ENCODE measurements at regions not wholly inside any gene's neighbourhood (a gene's known extent, or its start where the extent isn't known, plus 50 kb on each side); places are given as distances from the start of the nearest gene placed in this dataset.

- Histone ChIP-seq H3K27me3 (ENCODE audit: insufficient read depth, low read depth, low read length) (no peaks in the 10 kb centered on the region), H3K4me2 (ENCODE audit: low read length) (no peak overlapping the region), H3K9ac (ENCODE audit: low read length) (no peak overlapping the region), H3K9me2 (ENCODE audit: insufficient read depth, low read length) (no peaks in the 10 kb centered on the region), H3F3A (ENCODE audit: insufficient read depth, low read length, poor library complexity, severe bottlenecking) (no peaks in the 10 kb centered on the region), H2AFZ (ENCODE audit: low read depth, low read length) (no peak overlapping the region), H3K79me2 (replicated peaks; ENCODE audit: insufficient read depth, low read length) (no peaks in the 10 kb centered on the region), H4K20me1 (ENCODE audit: insufficient read depth) (no peaks in the 10 kb centered on the region), H3K36me3 (ENCODE audit: insufficient read depth, low read length) (no peaks in the 10 kb centered on the region), H3K4me3 (ENCODE audit: low read length) (no peak overlapping the region), H3K9me3 (ENCODE audit: low read length) (no peaks in the 10 kb centered on the region), H3K27ac (ENCODE audit: low read length) (no peak overlapping the region)
- TF ChIP-seq EZH2 (IDR thresholded peaks at IDR 0.05; ENCODE audit: borderline replicate concordance, insufficient read depth, low read length, poor library complexity, severe bottlenecking) (no peak), MXI1 (conservative IDR thresholded peaks at IDR 0.05; ENCODE audit: poor library complexity, severe bottlenecking) (no peak), SMC3 (conservative IDR thresholded peaks at IDR 0.05; ENCODE audit: poor library complexity) (no peak), EP300 (conservative IDR thresholded peaks at IDR 0.05; ENCODE audit: poor library complexity, severe bottlenecking) (no peak), CTCF (IDR thresholded peaks at IDR 0.05; ENCODE audit: poor library complexity, severe bottlenecking) (no peak), POLR2AphosphoS5 (IDR thresholded peaks at IDR 0.05) (no peak), REST (IDR thresholded peaks at IDR 0.05; ENCODE audit: borderline replicate concordance) (no peak), RAD21 (conservative IDR thresholded peaks at IDR 0.05) (no peak), TAF1 (IDR thresholded peaks at IDR 0.05; ENCODE audit: low read depth) (no peak)
Measured at GRCh38 chrX:39817754-39818470, 279.8 kb downstream of the BCOR start.

GRCh38 chrX:39818750-39819149 is 279.0 kb downstream of the BCOR start:
- H3K9me2 ChIP-seq (ENCODE audit: insufficient read depth, low read length): no peaks in the 10 kb centered on the region
- no peak overlapping the region for H3K9ac ChIP-seq (ENCODE audit: low read length)
- no peak overlapping the region for H3K4me2 ChIP-seq (ENCODE audit: low read length)
- H3K4me3 ChIP-seq (ENCODE audit: low read length): no peak overlapping the region
- H2AFZ ChIP-seq (ENCODE audit: low read depth, low read length): no peak overlapping the region
- H3F3A ChIP-seq (ENCODE audit: insufficient read depth, low read length, poor library complexity, severe bottlenecking): no peaks in the 10 kb centered on the region
- H3K27me3 ChIP-seq (ENCODE audit: insufficient read depth, low read depth, low read length): no peaks in the 10 kb centered on the region
- no peak overlapping the region for H3K27ac ChIP-seq (ENCODE audit: low read length)
- no peaks in the 10 kb centered on the region for H3K79me2 ChIP-seq (replicated peaks; ENCODE audit: insufficient read depth, low read length)
- no peaks in the 10 kb centered on the region for H3K36me3 ChIP-seq (ENCODE audit: insufficient read depth, low read length)
- TF ChIP-seq MXI1 (conservative IDR thresholded peaks at IDR 0.05; ENCODE audit: poor library complexity, severe bottlenecking) (no peak), SMC3 (conservative IDR thresholded peaks at IDR 0.05; ENCODE audit: poor library complexity) (no peak), RAD21 (conservative IDR thresholded peaks at IDR 0.05) (no peak), TAF1 (IDR thresholded peaks at IDR 0.05; ENCODE audit: low read depth) (no peak), REST (IDR thresholded peaks at IDR 0.05; ENCODE audit: borderline replicate concordance) (no peak), EP300 (conservative IDR thresholded peaks at IDR 0.05; ENCODE audit: poor library complexity, severe bottlenecking) (no peak), POLR2AphosphoS5 (IDR thresholded peaks at IDR 0.05) (no peak), CTCF (IDR thresholded peaks at IDR 0.05; ENCODE audit: poor library complexity, severe bottlenecking) (no peak), EZH2 (IDR thresholded peaks at IDR 0.05; ENCODE audit: borderline replicate concordance, insufficient read depth, low read length, poor library complexity, severe bottlenecking) (no peak)
- no peaks in the 10 kb centered on the region for H3K9me3 ChIP-seq (ENCODE audit: low read length)
- H4K20me1 ChIP-seq (ENCODE audit: insufficient read depth): no peaks in the 10 kb centered on the region
